AG09319 (cell line): ENCODE measurements at regions not wholly inside any gene's neighbourhood (a gene's known extent, or its start where the extent isn't known, plus 50 kb on each side); places are given as distances from the start of the nearest gene placed in this dataset.

Experiments used
- DNase-seq: peaks from one replicate; pipeline ENCODE4 v3.0.0-alpha.2; 2010; ENCODE audit warnings: low read depth; ENCODE audit errors: extremely low read depth
- CTCF ChIP-seq: IDR thresholded peaks from 2 replicates; pipeline ENCODE4 v1.5.1; 2011; ENCODE audit warnings: low read depth, mild to moderate bottlenecking, inconsistent platforms, low read length, moderate library complexity

- TF ChIP-seq CTCF: no peak
- DNase-seq: no peak
Measured at GRCh38 chr5:39905356-39905755, 480.6 kb upstream of the DAB2 start.

GRCh38 chr5:39902626-39903025, 477.8 kb upstream of the DAB2 start:
- no peak for TF ChIP-seq CTCF
- DNase-seq: no peak

GRCh38 chr5:39898731-39899130, 474.0 kb upstream of the DAB2 start:
- no peak for TF ChIP-seq CTCF
- no peak for DNase-seq

GRCh38 chr5:39896706-39897105, 471.9 kb upstream of the DAB2 start:
- no peak for TF ChIP-seq CTCF
- no peak for DNase-seq

GRCh38 chr5:39896104-39896503, 471.3 kb upstream of the DAB2 start:
- no peak for TF ChIP-seq CTCF
- no peak for DNase-seq

GRCh38 chr5:39892708-39893107, 467.9 kb upstream of the DAB2 start:
- no peak for TF ChIP-seq CTCF
- no peak for DNase-seq

GRCh38 chr5:39891376-39891775, 466.6 kb upstream of the DAB2 start:
- TF ChIP-seq CTCF: no peak
- DNase-seq: no peak
